ENCODE measurements at regions not wholly inside any gene's neighbourhood (a gene's known extent, or its start where the extent isn't known, plus 50 kb on each side); places are given as distances from the start of the nearest gene placed in this dataset.
A peak's percentile ranks its signal among the peaks of the same experiment; 100 is the strongest.

DNA sequence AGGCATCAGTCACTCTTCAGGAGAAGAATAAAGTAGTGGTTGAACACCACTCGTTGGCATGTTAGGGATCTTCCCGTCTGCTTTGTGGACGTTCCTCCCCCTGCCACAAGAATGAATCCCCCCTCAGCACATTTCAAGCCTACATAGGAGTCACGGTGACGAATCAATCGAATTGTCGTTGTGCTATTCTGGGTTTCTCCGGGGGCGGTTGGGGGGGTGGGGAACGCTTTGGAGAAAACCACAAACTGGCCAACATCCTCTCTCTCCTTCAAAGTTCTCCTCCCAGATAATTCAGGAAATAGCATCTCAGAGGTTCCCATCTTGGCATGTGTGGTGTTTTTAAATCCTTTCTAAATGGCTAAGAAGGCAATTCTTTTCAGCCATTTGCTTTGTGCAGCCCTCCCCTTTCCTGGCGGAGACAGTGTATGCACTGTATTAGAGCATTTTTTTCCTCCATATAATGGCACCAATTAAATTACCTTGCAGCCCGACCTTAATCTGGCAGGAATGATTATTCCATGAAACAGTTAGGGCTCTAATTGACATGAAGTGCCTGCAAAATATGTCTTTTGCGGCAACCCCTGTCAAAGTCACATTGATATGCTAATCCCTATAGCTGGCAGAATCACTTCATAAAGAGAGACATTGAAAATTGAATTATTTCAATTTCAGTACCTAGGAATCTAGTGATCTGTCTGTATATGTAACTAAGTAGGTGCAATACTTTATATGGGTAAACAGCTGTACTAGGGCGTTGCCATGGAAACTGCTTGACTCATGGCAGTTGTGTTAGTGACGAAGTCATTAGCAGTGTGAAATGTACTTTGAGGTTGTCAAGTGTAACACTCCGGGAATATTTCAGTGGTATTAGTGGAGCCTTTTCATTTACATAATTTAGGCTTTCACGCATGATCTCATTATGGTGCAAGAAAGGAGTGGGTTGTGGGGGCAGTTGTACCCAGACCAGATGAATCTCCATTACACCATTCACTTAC, 323.4 kb upstream of the SLC14A2 start:
- CTCF ChIA-PET = no interaction called here
- Histone ChIP-seq H3K4me1 (ENCODE audit: control extremely low read depth in 1 of 4, control insufficient read depth in 4 of 4, insufficient read depth in 4 of 4, low read length in 3 of 4) (peaks cover 0 to 13% (median 9%) of the 10 kb centered on the region in 4 experiments), H3K27ac (ENCODE audit: insufficient read depth in 1 of 2, low read depth in 1 of 2, low read length in 2 of 2, poor library complexity in 1 of 2, severe bottlenecking in 2 of 2) (no peak overlapping the region), H3K9me3 (ENCODE audit: control extremely low read depth in 1 of 5, control insufficient read depth in 4 of 5, insufficient read depth in 2 of 5, low read depth in 1 of 5, low read length in 4 of 5) (no peaks in the 10 kb centered on the region), H3K36me3 (ENCODE audit: control insufficient read depth in 4 of 4, insufficient read depth in 4 of 4, low read length in 3 of 4) (no peaks in the 10 kb centered on the region), H3K27me3 (replicated peaks in 2 of 5; ENCODE audit: control insufficient read depth in 4 of 5, insufficient read depth in 5 of 5, low read length in 4 of 5) (no peaks in the 10 kb centered on the region), H3K4me3 (ENCODE audit: control insufficient read depth in 1 of 7, extremely low read depth in 1 of 7, insufficient read depth in 4 of 7, low read depth in 2 of 7, low read length in 6 of 7) (peak overlapping the region in 1 of 7 experiments; percentile 17)
- POLR2A ChIA-PET = no interaction called here
- DNase-seq = peak; percentile 10 to 71 (median 64)
- 84% methylated on average over 6 of the region's 17 CpGs for WGBS (ENCODE audit: insufficient coverage)

DNA sequence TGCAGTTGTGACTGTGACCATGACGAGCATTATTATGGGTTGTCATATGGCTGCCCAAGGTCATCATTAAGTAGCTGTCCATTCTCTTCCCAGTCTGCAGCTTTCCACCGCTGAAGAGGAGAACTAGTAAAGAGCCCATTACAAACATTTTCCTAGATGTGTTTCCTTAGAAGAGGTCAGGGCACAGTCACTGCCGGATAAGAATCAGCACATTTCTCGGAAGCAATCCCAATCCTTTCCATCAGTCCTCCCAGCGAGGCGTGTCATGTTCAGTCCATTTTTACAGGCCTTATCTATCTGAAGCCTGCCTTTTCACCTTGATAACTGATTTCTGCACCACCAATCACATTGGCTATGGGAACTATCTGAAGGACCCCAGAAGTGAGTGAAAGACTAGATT, 319.9 kb upstream of the SLC14A2 start:
- ChIA-PET CTCF (interaction anchor here (1.2 kb wide), 1 partner anchor 12 kb away, joined by 4 read pairs; no protein-coding TSS in a partner anchor), POLR2A (no interaction called here)
- peaks cover 0 to 13% (median 9%) of the 10 kb centered on the region in 4 experiments for H3K4me1 ChIP-seq (ENCODE audit: control extremely low read depth in 1 of 4, control insufficient read depth in 4 of 4, insufficient read depth in 4 of 4, low read length in 3 of 4)
- no peaks in the 10 kb centered on the region for H3K36me3 ChIP-seq (ENCODE audit: control insufficient read depth in 4 of 4, insufficient read depth in 4 of 4, low read length in 3 of 4)
- no peaks in the 10 kb centered on the region for H3K27me3 ChIP-seq (replicated peaks in 2 of 5; ENCODE audit: control insufficient read depth in 4 of 5, insufficient read depth in 5 of 5, low read length in 4 of 5)
- WGBS (ENCODE audit: insufficient coverage) = 100% methylated on average over 5 of the region's 6 CpGs
- no peaks in the 10 kb centered on the region for H3K9me3 ChIP-seq (ENCODE audit: control extremely low read depth in 1 of 5, control insufficient read depth in 4 of 5, insufficient read depth in 2 of 5, low read depth in 1 of 5, low read length in 4 of 5)
- no peak for DNase-seq
- no peak overlapping the region for H3K27ac ChIP-seq (ENCODE audit: insufficient read depth in 1 of 2, low read depth in 1 of 2, low read length in 2 of 2, poor library complexity in 1 of 2, severe bottlenecking in 2 of 2)
- no peak overlapping the region for H3K4me3 ChIP-seq (ENCODE audit: control insufficient read depth in 1 of 7, extremely low read depth in 1 of 7, insufficient read depth in 4 of 7, low read depth in 2 of 7, low read length in 6 of 7)

- Histone ChIP-seq H3K27me3 (replicated peaks in 2 of 5; ENCODE audit: control insufficient read depth in 4 of 5, insufficient read depth in 5 of 5, low read length in 4 of 5) (no peaks in the 10 kb centered on the region), H3K9me3 (ENCODE audit: control extremely low read depth in 1 of 5, control insufficient read depth in 4 of 5, insufficient read depth in 2 of 5, low read depth in 1 of 5, low read length in 4 of 5) (no peaks in the 10 kb centered on the region), H3K36me3 (ENCODE audit: control insufficient read depth in 4 of 4, insufficient read depth in 4 of 4, low read length in 3 of 4) (no peaks in the 10 kb centered on the region), H3K27ac (ENCODE audit: insufficient read depth in 1 of 2, low read depth in 1 of 2, low read length in 2 of 2, poor library complexity in 1 of 2, severe bottlenecking in 2 of 2) (no peak overlapping the region), H3K4me3 (ENCODE audit: control insufficient read depth in 1 of 7, extremely low read depth in 1 of 7, insufficient read depth in 4 of 7, low read depth in 2 of 7, low read length in 6 of 7) (no peak overlapping the region), H3K4me1 (ENCODE audit: control extremely low read depth in 1 of 4, control insufficient read depth in 4 of 4, insufficient read depth in 4 of 4, low read length in 3 of 4) (no peaks in the 10 kb centered on the region)
- no peak for DNase-seq
- ChIA-PET CTCF (no interaction called here), POLR2A (no interaction called here)
- 96% methylated on average over 3 of the region's 3 CpGs for WGBS (ENCODE audit: insufficient coverage)
Observed at GRCh38 chr18:45298986-45299385, 316.3 kb upstream of the SLC14A2 start.

DNA sequence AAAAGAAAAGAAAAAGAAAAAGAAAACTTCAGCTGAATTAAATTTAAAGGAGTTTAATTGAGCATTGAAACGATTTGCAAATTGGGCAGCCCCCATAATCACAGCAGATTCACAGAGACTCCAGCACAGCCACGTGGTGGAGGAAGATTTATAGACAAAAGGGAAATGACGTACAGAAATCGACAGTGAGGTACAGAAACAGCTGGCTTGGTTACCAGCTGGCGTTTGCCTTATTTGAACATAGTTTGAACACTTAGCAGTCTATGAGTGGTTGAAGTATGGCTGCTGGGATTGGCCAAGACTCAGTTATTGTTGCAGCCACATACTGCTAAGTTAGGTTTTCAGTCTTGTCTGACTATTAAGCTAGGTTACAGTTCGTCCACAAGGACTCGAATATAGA, 312.2 kb upstream of the SLC14A2 start:
- 58% methylated on average over 7 of the region's 7 CpGs for WGBS (ENCODE audit: insufficient coverage)
- Histone ChIP-seq H3K9me3 (ENCODE audit: control extremely low read depth in 1 of 5, control insufficient read depth in 4 of 5, insufficient read depth in 2 of 5, low read depth in 1 of 5, low read length in 4 of 5) (no peaks in the 10 kb centered on the region), H3K36me3 (ENCODE audit: control insufficient read depth in 4 of 4, insufficient read depth in 4 of 4, low read length in 3 of 4) (no peaks in the 10 kb centered on the region), H3K27me3 (replicated peaks in 2 of 5; ENCODE audit: control insufficient read depth in 4 of 5, insufficient read depth in 5 of 5, low read length in 4 of 5) (no peaks in the 10 kb centered on the region), H3K27ac (ENCODE audit: insufficient read depth in 1 of 2, low read depth in 1 of 2, low read length in 2 of 2, poor library complexity in 1 of 2, severe bottlenecking in 2 of 2) (no peak overlapping the region), H3K4me1 (ENCODE audit: control extremely low read depth in 1 of 4, control insufficient read depth in 4 of 4, insufficient read depth in 4 of 4, low read length in 3 of 4) (no peaks in the 10 kb centered on the region), H3K4me3 (ENCODE audit: control insufficient read depth in 1 of 7, extremely low read depth in 1 of 7, insufficient read depth in 4 of 7, low read depth in 2 of 7, low read length in 6 of 7) (no peak overlapping the region)
- ChIA-PET POLR2A (no interaction called here), CTCF (interaction anchor here (1.2 kb wide), 1 partner anchor 13 kb away, joined by 3 read pairs; no protein-coding TSS in a partner anchor)
- DNase-seq = peak in 2 of 3 donors; percentile 41 to 44

DNA sequence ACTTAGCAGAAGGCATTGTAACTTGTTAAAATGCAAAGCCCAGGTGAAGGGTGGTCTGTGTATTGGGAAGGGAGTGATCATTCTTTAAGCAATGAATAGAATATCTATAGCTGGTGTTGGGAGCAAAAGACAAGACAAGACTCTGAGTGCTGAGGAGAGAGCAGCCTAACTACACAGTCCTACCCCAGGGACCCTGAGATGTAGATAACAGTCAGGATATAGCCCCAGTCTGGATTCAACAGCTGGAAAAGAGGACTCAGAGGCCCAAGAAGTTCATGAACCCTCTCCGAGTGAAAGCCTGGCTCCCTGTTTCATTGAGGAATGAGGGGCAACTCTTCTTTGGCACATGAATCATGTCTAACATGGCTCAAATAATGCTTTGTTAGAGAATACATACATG, 310.7 kb upstream of the SLC14A2 start:
- POLR2A ChIA-PET = no interaction called here
- Histone ChIP-seq H3K4me1 (ENCODE audit: control extremely low read depth in 1 of 4, control insufficient read depth in 4 of 4, insufficient read depth in 4 of 4, low read length in 3 of 4) (no peaks in the 10 kb centered on the region), H3K4me3 (ENCODE audit: control insufficient read depth in 1 of 7, extremely low read depth in 1 of 7, insufficient read depth in 4 of 7, low read depth in 2 of 7, low read length in 6 of 7) (no peak overlapping the region), H3K27ac (ENCODE audit: insufficient read depth in 1 of 2, low read depth in 1 of 2, low read length in 2 of 2, poor library complexity in 1 of 2, severe bottlenecking in 2 of 2) (no peak overlapping the region), H3K9me3 (ENCODE audit: control extremely low read depth in 1 of 5, control insufficient read depth in 4 of 5, insufficient read depth in 2 of 5, low read depth in 1 of 5, low read length in 4 of 5) (no peaks in the 10 kb centered on the region), H3K27me3 (replicated peaks in 2 of 5; ENCODE audit: control insufficient read depth in 4 of 5, insufficient read depth in 5 of 5, low read length in 4 of 5) (no peaks in the 10 kb centered on the region), H3K36me3 (ENCODE audit: control insufficient read depth in 4 of 4, insufficient read depth in 4 of 4, low read length in 3 of 4) (no peaks in the 10 kb centered on the region)
- WGBS (ENCODE audit: insufficient coverage) = 100% methylated on average over 1 of the region's 1 CpG
- DNase-seq = no peak
- CTCF ChIA-PET = no interaction called here

- no peaks in the 10 kb centered on the region for H3K9me3 ChIP-seq (ENCODE audit: control extremely low read depth in 1 of 5, control insufficient read depth in 4 of 5, insufficient read depth in 2 of 5, low read depth in 1 of 5, low read length in 4 of 5)
- CTCF ChIA-PET = interaction anchor here (0.6 to 1.1 kb wide), 2 partner anchors 8 to 143 kb away, joined by 3 to 4 read pairs; no protein-coding TSS in a partner anchor
- DNase-seq = no peak
- H3K27ac ChIP-seq (ENCODE audit: insufficient read depth in 1 of 2, low read depth in 1 of 2, low read length in 2 of 2, poor library complexity in 1 of 2, severe bottlenecking in 2 of 2) = no peak overlapping the region
- POLR2A ChIA-PET = interaction anchor here (0.6 kb wide), 1 partner anchor 555 kb away, joined by 4 read pairs; no protein-coding TSS in a partner anchor
- 96% methylated on average over 6 of the region's 9 CpGs for WGBS (ENCODE audit: insufficient coverage)
- H3K36me3 ChIP-seq (ENCODE audit: control insufficient read depth in 4 of 4, insufficient read depth in 4 of 4, low read length in 3 of 4) = no peaks in the 10 kb centered on the region
- no peak overlapping the region for H3K4me3 ChIP-seq (ENCODE audit: control insufficient read depth in 1 of 7, extremely low read depth in 1 of 7, insufficient read depth in 4 of 7, low read depth in 2 of 7, low read length in 6 of 7)
- no peaks in the 10 kb centered on the region for H3K4me1 ChIP-seq (ENCODE audit: control extremely low read depth in 1 of 4, control insufficient read depth in 4 of 4, insufficient read depth in 4 of 4, low read length in 3 of 4)
- no peaks in the 10 kb centered on the region for H3K27me3 ChIP-seq (replicated peaks in 2 of 5; ENCODE audit: control insufficient read depth in 4 of 5, insufficient read depth in 5 of 5, low read length in 4 of 5)
Observed at GRCh38 chr18:45312555-45313126, 302.6 kb upstream of the SLC14A2 start.

DNA sequence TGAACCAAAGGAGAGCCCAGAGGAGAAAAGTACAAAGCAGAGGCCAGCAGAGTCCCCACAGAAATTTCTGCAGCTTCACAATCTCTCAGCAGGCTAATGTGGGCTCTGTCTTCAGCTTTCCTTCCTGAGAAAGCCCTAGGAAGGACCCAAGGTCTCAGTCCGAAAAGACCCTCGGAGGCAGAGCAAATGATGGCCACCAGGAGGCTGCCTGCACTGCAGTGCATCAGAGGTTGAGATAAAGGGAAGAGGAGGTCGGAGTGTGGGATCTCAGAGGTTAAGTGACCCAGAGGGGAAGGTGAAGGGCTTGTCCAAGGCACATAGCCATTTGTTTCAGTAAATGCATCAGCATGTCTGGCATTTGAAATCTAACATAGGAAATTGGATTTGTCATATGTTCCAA, 299.1 kb upstream of the SLC14A2 start:
- POLR2A ChIA-PET = no interaction called here
- H3K4me1 ChIP-seq (ENCODE audit: control extremely low read depth in 1 of 4, control insufficient read depth in 4 of 4, insufficient read depth in 4 of 4, low read length in 3 of 4) = no peaks in the 10 kb centered on the region
- H3K4me3 ChIP-seq (ENCODE audit: control insufficient read depth in 1 of 7, extremely low read depth in 1 of 7, insufficient read depth in 4 of 7, low read depth in 2 of 7, low read length in 6 of 7) = no peak overlapping the region
- H3K27me3 ChIP-seq (replicated peaks in 2 of 5; ENCODE audit: control insufficient read depth in 4 of 5, insufficient read depth in 5 of 5, low read length in 4 of 5) = no peaks in the 10 kb centered on the region
- CTCF ChIA-PET = interaction anchor here (0.6 to 1.4 kb wide), 3 partner anchors 9 to 1705 kb away, joined by 3 read pairs; no protein-coding TSS in a partner anchor
- 89% methylated on average over 3 of the region's 3 CpGs for WGBS (ENCODE audit: insufficient coverage)
- H3K9me3 ChIP-seq (ENCODE audit: control extremely low read depth in 1 of 5, control insufficient read depth in 4 of 5, insufficient read depth in 2 of 5, low read depth in 1 of 5, low read length in 4 of 5) = no peaks in the 10 kb centered on the region
- H3K36me3 ChIP-seq (ENCODE audit: control insufficient read depth in 4 of 4, insufficient read depth in 4 of 4, low read length in 3 of 4) = no peaks in the 10 kb centered on the region
- no peak overlapping the region for H3K27ac ChIP-seq (ENCODE audit: insufficient read depth in 1 of 2, low read depth in 1 of 2, low read length in 2 of 2, poor library complexity in 1 of 2, severe bottlenecking in 2 of 2)
- no peak for DNase-seq
